Memory B cell (primary cell): ENCODE measurements at regions not wholly inside any gene's neighbourhood (a gene's known extent, or its start where the extent isn't known, plus 50 kb on each side); places are given as distances from the start of the nearest gene placed in this dataset.

Source experiments
- ATAC-seq: fragments of 150-1000 bp; cut with Tn5 transposase; 2 replicates; pipeline ENCODE4 v1.10.0; 2021; ENCODE audit warnings: low read depth, mild to moderate bottlenecking, moderate library complexity
- DNase-seq, 2 donors: peaks; one replicate each; pipeline ENCODE4 v3.0.0; 2022; ENCODE audit warnings: low spot score in 2 of 2
- H3K27ac Mint-ChIP-seq: one replicate; pipeline ENCODE4 v1.8.0; 2022; ENCODE audit warnings: mild to moderate bottlenecking, moderate library complexity, mixed read lengths
- H3K27me3 Mint-ChIP-seq: one replicate; pipeline ENCODE4 v1.8.0; 2022; ENCODE audit warnings: mixed read lengths
- H3K36me3 Mint-ChIP-seq: one replicate; pipeline ENCODE4 v1.8.0; 2022; ENCODE audit warnings: mild to moderate bottlenecking, mixed read lengths
- H3K4me1 Mint-ChIP-seq: one replicate; pipeline ENCODE4 v1.8.0; 2022; ENCODE audit warnings: mixed read lengths
- H3K4me3 Mint-ChIP-seq: one replicate; pipeline ENCODE4 v1.8.0; 2022; ENCODE audit warnings: mild to moderate bottlenecking, moderate library complexity, mixed read lengths
- H3K9me3 Mint-ChIP-seq: one replicate; pipeline ENCODE4 v1.8.0; 2022; ENCODE audit warnings: mixed read lengths

GRCh38 chr12:126358806-126359205 lies 1293.6 kb downstream of the AACS start:
- H3K4me3 Mint-ChIP-seq: no peak overlapping the region
- DNase-seq (no peak), ATAC-seq (no peak)
- peaks cover 1% of the 10 kb centered on the region for H3K36me3 Mint-ChIP-seq
- no peak overlapping the region for H3K27ac Mint-ChIP-seq
- no peaks in the 10 kb centered on the region for H3K27me3 Mint-ChIP-seq
- H3K4me1 Mint-ChIP-seq: peaks cover 2% of the 10 kb centered on the region
- peaks cover 10% of the 10 kb centered on the region for H3K9me3 Mint-ChIP-seq

- Mint-ChIP-seq H3K4me3 (no peak overlapping the region), H3K27ac (no peak overlapping the region), H3K9me3 (peaks cover 10% of the 10 kb centered on the region), H3K27me3 (no peaks in the 10 kb centered on the region), H3K36me3 (peaks cover 1% of the 10 kb centered on the region), H3K4me1 (peaks cover 2% of the 10 kb centered on the region)
- ATAC-seq: no peak
- DNase-seq: no peak
Measured at GRCh38 chr12:126359216-126359615, 1294.0 kb downstream of the AACS start.

- DNase-seq (no peak), ATAC-seq (no peak)
- Mint-ChIP-seq H3K4me3 (no peak overlapping the region), H3K27me3 (no peaks in the 10 kb centered on the region), H3K9me3 (peaks cover 9% of the 10 kb centered on the region), H3K27ac (no peak overlapping the region), H3K36me3 (no peaks in the 10 kb centered on the region), H3K4me1 (peaks cover 2% of the 10 kb centered on the region)
Measured at GRCh38 chr12:126361804-126362203, 1296.6 kb downstream of the AACS start.

- Mint-ChIP-seq H3K4me1 (peaks cover 2% of the 10 kb centered on the region), H3K27ac (no peak overlapping the region), H3K4me3 (no peak overlapping the region), H3K36me3 (no peaks in the 10 kb centered on the region), H3K27me3 (no peaks in the 10 kb centered on the region), H3K9me3 (peaks cover 8% of the 10 kb centered on the region)
- ATAC-seq: no peak
- no peak for DNase-seq
Measured at GRCh38 chr12:126362493-126362892, 1297.3 kb downstream of the AACS start.

GRCh38 chr12:126362964-126363363 lies 1297.7 kb downstream of the AACS start:
- H3K4me1 Mint-ChIP-seq: peaks cover 2% of the 10 kb centered on the region
- ATAC-seq (no peak), DNase-seq (no peak)
- H3K36me3 Mint-ChIP-seq: no peaks in the 10 kb centered on the region
- H3K27ac Mint-ChIP-seq: no peak overlapping the region
- no peaks in the 10 kb centered on the region for H3K27me3 Mint-ChIP-seq
- H3K4me3 Mint-ChIP-seq: no peak overlapping the region
- peaks cover 8% of the 10 kb centered on the region for H3K9me3 Mint-ChIP-seq

GRCh38 chr12:126369487-126370463 lies 1304.5 kb downstream of the AACS start:
- DNase-seq: no peak
- no peak for ATAC-seq
- no peak overlapping the region for H3K4me3 Mint-ChIP-seq

GRCh38 chr12:126383506-126383905 lies 1318.3 kb downstream of the AACS start:
- ATAC-seq (no peak), DNase-seq (no peak)
- Mint-ChIP-seq H3K4me3 (no peak overlapping the region), H3K27me3 (no peaks in the 10 kb centered on the region), H3K4me1 (no peaks in the 10 kb centered on the region), H3K27ac (no peak overlapping the region), H3K36me3 (peaks cover 3% of the 10 kb centered on the region), H3K9me3 (peaks cover 15% of the 10 kb centered on the region)

More at GRCh38 chr12:126369487-126370463, 1304.5 kb downstream of the AACS start:
- Mint-ChIP-seq H3K27ac (no peak overlapping the region), H3K4me1 (no peaks in the 10 kb centered on the region), H3K9me3 (peaks cover 3% of the 10 kb centered on the region), H3K36me3 (no peaks in the 10 kb centered on the region), H3K27me3 (no peaks in the 10 kb centered on the region)

- H3K27ac Mint-ChIP-seq: no peak overlapping the region
- ATAC-seq: no peak
- H3K27me3 Mint-ChIP-seq: no peaks in the 10 kb centered on the region
Measured at GRCh38 chr12:126384026-126384564, 1318.9 kb downstream of the AACS start.

GRCh38 chr12:126385785-126386184 lies 1320.5 kb downstream of the AACS start:
- no peak overlapping the region for H3K4me3 Mint-ChIP-seq
- H3K36me3 Mint-ChIP-seq: peaks cover under 1% of the 10 kb centered on the region
- ATAC-seq: no peak
- no peak overlapping the region for H3K27ac Mint-ChIP-seq
- DNase-seq: no peak
- H3K4me1 Mint-ChIP-seq: no peaks in the 10 kb centered on the region
- peaks cover 16% of the 10 kb centered on the region for H3K9me3 Mint-ChIP-seq
- H3K27me3 Mint-ChIP-seq: no peaks in the 10 kb centered on the region

More at GRCh38 chr12:126384026-126384564, 1318.9 kb downstream of the AACS start:
- Mint-ChIP-seq H3K36me3 (peaks cover 3% of the 10 kb centered on the region), H3K4me1 (no peaks in the 10 kb centered on the region), H3K9me3 (peaks cover 17% of the 10 kb centered on the region), H3K4me3 (no peak overlapping the region)
- DNase-seq: no peak

- no peak overlapping the region for H3K4me3 Mint-ChIP-seq
- H3K4me1 Mint-ChIP-seq: no peaks in the 10 kb centered on the region
- peaks cover 3% of the 10 kb centered on the region for H3K9me3 Mint-ChIP-seq
- H3K36me3 Mint-ChIP-seq: no peaks in the 10 kb centered on the region
- DNase-seq (no peak), ATAC-seq (no peak)
- H3K27ac Mint-ChIP-seq: no peak overlapping the region
- no peaks in the 10 kb centered on the region for H3K27me3 Mint-ChIP-seq
Measured at GRCh38 chr12:126389220-126389841, 1324.1 kb downstream of the AACS start.

- ATAC-seq (no peak), DNase-seq (no peak)
- Mint-ChIP-seq H3K36me3 (no peaks in the 10 kb centered on the region), H3K27ac (no peak overlapping the region), H3K27me3 (no peaks in the 10 kb centered on the region), H3K9me3 (peaks cover 3% of the 10 kb centered on the region), H3K4me3 (no peak overlapping the region), H3K4me1 (no peaks in the 10 kb centered on the region)
Measured at GRCh38 chr12:126389961-126390360, 1324.7 kb downstream of the AACS start.

GRCh38 chr12:126390969-126391566 lies 1325.8 kb downstream of the AACS start:
- H3K27me3 Mint-ChIP-seq: no peaks in the 10 kb centered on the region
- no peak overlapping the region for H3K27ac Mint-ChIP-seq
- H3K4me3 Mint-ChIP-seq: no peak overlapping the region
- no peaks in the 10 kb centered on the region for H3K4me1 Mint-ChIP-seq
- no peak for DNase-seq
- no peaks in the 10 kb centered on the region for H3K36me3 Mint-ChIP-seq
- no peak for ATAC-seq
- H3K9me3 Mint-ChIP-seq: peaks cover 3% of the 10 kb centered on the region

- peaks cover 4% of the 10 kb centered on the region for H3K9me3 Mint-ChIP-seq
- no peaks in the 10 kb centered on the region for H3K4me1 Mint-ChIP-seq
- H3K27me3 Mint-ChIP-seq: no peaks in the 10 kb centered on the region
- no peak for DNase-seq
- ATAC-seq: no peak
- H3K4me3 Mint-ChIP-seq: no peak overlapping the region
- no peak overlapping the region for H3K27ac Mint-ChIP-seq
- peaks cover 2% of the 10 kb centered on the region for H3K36me3 Mint-ChIP-seq
Measured at GRCh38 chr12:126396536-126396935, 1331.3 kb downstream of the AACS start.

GRCh38 chr12:126397071-126397581 lies 1331.9 kb downstream of the AACS start:
- Mint-ChIP-seq H3K9me3 (peaks cover 4% of the 10 kb centered on the region), H3K27me3 (no peaks in the 10 kb centered on the region), H3K36me3 (peaks cover 2% of the 10 kb centered on the region), H3K4me1 (no peaks in the 10 kb centered on the region), H3K27ac (no peak overlapping the region), H3K4me3 (no peak overlapping the region)
- no peak for DNase-seq
- no peak for ATAC-seq
